22Rv1 (cell line): ENCODE measurements at regions not wholly inside any gene's neighbourhood (a gene's known extent, or its start where the extent isn't known, plus 50 kb on each side); places are given as distances from the start of the nearest gene placed in this dataset.

ENCODE experiments used
- ZFX ChIP-seq: fragments of 450-650 bp; IDR thresholded peaks from 2 replicates; pipeline ENCODE4 v1.6.1; 2017; ENCODE audit warnings: antibody characterized with exemption, borderline replicate concordance
- TF ChIP-seq, protein P1 (sequence below): fragments of 450-650 bp; IDR thresholded peaks from 2 replicates; pipeline ENCODE4 v1.5.1; 2017; ENCODE audit warnings: mild to moderate bottlenecking

DNA sequence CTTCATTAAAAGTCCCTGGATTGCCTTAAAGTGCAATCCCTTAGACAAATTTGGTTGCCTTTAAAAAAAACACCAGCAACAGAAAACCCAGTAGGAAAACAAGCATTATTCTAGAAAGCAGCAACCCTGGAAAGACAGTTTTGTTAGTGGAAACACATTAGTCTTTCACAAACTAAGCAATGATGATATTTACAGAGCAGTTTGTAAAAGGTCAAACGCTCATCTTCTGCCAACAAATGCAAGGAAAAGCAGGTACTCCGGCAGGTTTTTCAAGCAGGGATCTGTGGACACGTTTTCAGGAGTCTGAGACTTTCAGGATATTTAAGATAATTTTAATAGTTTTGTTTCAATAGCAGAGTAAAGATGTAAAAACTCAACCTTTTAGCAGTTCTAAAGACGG, 202.2 kb downstream of the EXOC5 start:
- TF ChIP-seq, protein P1, sequence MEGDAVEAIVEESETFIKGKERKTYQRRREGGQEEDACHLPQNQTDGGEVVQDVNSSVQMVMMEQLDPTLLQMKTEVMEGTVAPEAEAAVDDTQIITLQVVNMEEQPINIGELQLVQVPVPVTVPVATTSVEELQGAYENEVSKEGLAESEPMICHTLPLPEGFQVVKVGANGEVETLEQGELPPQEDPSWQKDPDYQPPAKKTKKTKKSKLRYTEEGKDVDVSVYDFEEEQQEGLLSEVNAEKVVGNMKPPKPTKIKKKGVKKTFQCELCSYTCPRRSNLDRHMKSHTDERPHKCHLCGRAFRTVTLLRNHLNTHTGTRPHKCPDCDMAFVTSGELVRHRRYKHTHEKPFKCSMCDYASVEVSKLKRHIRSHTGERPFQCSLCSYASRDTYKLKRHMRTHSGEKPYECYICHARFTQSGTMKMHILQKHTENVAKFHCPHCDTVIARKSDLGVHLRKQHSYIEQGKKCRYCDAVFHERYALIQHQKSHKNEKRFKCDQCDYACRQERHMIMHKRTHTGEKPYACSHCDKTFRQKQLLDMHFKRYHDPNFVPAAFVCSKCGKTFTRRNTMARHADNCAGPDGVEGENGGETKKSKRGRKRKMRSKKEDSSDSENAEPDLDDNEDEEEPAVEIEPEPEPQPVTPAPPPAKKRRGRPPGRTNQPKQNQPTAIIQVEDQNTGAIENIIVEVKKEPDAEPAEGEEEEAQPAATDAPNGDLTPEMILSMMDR = no peak
- TF ChIP-seq ZFX = no peak
